OCI-LY3 (cell line): ENCODE measurements at regions not wholly inside any gene's neighbourhood (a gene's known extent, or its start where the extent isn't known, plus 50 kb on each side); places are given as distances from the start of the nearest gene placed in this dataset.

Source experiments
- CTCF ChIP-seq: fragments of 200-600, 300-600 bp; sonication (generic); IDR thresholded peaks from 2 replicates; pipeline ENCODE4 v1.5.1; 2014; ENCODE audit warnings: antibody characterized with exemption, low read length, low read depth
- EZH2phosphoT487 ChIP-seq: fragments of 200-600 bp; shearing (Covaris generic); IDR thresholded peaks from 2 replicates; pipeline ENCODE4 v1.6.1; 2018; ENCODE audit warnings: antibody characterized with exemption, mixed run types, low read depth

GRCh38 chr16:65409510-65409909, 287.6 kb upstream of the CDH11 start:
- TF ChIP-seq CTCF: no peak
- TF ChIP-seq EZH2phosphoT487: no peak
